ENCODE measurements at regions not wholly inside any gene's neighbourhood (a gene's known extent, or its start where the extent isn't known, plus 50 kb on each side); places are given as distances from the start of the nearest gene placed in this dataset.

- TF ChIP-seq, protein P1, sequence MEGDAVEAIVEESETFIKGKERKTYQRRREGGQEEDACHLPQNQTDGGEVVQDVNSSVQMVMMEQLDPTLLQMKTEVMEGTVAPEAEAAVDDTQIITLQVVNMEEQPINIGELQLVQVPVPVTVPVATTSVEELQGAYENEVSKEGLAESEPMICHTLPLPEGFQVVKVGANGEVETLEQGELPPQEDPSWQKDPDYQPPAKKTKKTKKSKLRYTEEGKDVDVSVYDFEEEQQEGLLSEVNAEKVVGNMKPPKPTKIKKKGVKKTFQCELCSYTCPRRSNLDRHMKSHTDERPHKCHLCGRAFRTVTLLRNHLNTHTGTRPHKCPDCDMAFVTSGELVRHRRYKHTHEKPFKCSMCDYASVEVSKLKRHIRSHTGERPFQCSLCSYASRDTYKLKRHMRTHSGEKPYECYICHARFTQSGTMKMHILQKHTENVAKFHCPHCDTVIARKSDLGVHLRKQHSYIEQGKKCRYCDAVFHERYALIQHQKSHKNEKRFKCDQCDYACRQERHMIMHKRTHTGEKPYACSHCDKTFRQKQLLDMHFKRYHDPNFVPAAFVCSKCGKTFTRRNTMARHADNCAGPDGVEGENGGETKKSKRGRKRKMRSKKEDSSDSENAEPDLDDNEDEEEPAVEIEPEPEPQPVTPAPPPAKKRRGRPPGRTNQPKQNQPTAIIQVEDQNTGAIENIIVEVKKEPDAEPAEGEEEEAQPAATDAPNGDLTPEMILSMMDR (IDR thresholded peaks at IDR 0.05 in 4 of 5, conservative IDR thresholded peaks at IDR 0.05 in 1 of 5): no peak
- TF ChIP-seq POLR2A (IDR thresholded peaks at IDR 0.05): no peak
Observed at GRCh38 chr5:18662231-18662630, 1028.0 kb downstream of the TAF11L14 start.
